Inferior parietal cortex (tissue), 1 donor: ENCODE measurements at regions not wholly inside any gene's neighbourhood (a gene's known extent, or its start where the extent isn't known, plus 50 kb on each side); places are given as distances from the start of the nearest gene placed in this dataset.

Experiments used
- DNase-seq: peaks from one replicate; pipeline ENCODE4 v3.0.0-alpha.2; 2016; ENCODE audit errors: extremely low spot score

DNA sequence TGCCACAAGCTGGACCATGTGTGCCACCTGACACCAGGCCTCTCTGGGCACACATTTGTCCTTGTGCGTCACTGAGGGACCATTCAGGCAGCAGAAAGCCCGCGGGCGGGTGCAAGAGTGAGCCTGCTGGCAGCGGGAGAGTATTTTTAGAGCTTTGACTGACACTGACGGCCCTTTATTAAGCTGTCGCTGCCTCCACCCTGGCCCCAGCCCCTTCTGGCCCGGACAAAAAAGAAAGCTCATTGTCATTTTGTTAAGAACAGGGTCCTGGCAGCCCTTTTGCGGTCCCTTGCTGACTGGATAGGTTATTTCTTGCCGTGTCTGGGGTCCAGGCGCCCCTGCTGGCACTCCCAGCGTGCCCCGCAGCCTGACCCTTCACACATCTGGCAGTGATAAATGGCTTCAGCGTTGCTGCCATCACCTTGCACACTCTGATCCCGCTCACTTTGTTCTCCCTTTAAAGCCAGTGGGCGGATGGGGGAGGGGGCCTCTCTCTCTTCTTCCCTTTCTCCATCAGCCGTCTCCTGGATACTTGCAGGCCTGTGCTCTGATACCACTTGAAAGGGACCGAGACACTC, 78.4 kb upstream of the NKD1 start:
- no peak for DNase-seq

DNA sequence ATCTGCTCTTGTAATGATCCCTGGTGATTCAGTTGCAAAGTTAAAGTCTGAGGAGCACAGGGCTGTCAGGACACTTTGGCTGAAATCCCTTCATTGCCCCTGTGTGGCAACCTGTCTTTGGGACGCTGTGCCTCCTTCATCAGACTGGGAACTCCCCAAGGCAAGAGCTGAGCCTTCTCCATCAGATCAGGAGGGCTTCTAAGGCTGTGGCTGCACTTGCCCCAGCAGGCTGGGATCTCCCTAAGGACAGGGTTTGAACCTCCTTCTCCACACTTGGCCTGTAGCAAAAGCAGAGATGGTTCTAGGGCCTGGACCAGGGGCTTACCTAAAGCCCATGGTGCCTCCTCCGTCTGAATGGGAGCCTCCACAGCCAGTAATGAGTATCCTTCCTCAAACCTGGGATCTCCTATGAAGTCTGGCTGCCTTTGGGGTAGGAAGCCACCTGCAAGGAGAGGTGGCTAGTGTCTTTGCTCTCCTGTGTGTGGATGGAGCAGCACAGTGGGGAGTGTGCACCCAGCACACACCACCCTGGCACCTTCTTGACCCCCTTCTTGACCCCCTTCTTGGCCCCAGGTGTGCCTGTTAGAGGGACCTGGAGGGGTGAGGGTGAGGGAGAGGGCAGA, 79.0 kb upstream of the NKD1 start:
- DNase-seq = no peak

- no peak for DNase-seq
Measured at GRCh38 chr16:50468749-50469078, 79.5 kb upstream of the NKD1 start.

- DNase-seq = no peak
Measured at GRCh38 chr16:50467943-50468748, 80.0 kb upstream of the NKD1 start.

GRCh38 chr16:50467559-50467942, 80.6 kb upstream of the NKD1 start:
- DNase-seq = no peak

DNA sequence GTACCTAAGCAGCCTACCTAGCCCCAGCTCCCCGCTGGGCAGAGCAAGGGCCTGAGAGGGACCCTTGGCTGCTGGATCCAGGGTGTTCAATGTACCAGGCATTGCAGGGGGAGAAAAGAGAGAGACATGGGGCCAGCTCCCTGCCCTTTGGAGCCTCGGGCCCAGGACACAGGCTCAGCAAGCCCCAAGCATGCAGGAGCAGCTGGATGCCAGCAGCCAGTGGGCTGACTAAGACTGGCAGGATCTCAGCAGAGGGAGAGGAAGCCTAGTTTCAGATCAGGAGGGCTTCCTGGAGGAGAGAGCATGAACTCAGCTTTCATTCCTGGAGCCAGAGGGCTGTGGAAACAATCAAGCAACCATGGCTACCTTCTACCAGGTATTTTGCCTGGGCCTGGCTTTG, 82.0 kb upstream of the NKD1 start:
- no peak for DNase-seq

DNA sequence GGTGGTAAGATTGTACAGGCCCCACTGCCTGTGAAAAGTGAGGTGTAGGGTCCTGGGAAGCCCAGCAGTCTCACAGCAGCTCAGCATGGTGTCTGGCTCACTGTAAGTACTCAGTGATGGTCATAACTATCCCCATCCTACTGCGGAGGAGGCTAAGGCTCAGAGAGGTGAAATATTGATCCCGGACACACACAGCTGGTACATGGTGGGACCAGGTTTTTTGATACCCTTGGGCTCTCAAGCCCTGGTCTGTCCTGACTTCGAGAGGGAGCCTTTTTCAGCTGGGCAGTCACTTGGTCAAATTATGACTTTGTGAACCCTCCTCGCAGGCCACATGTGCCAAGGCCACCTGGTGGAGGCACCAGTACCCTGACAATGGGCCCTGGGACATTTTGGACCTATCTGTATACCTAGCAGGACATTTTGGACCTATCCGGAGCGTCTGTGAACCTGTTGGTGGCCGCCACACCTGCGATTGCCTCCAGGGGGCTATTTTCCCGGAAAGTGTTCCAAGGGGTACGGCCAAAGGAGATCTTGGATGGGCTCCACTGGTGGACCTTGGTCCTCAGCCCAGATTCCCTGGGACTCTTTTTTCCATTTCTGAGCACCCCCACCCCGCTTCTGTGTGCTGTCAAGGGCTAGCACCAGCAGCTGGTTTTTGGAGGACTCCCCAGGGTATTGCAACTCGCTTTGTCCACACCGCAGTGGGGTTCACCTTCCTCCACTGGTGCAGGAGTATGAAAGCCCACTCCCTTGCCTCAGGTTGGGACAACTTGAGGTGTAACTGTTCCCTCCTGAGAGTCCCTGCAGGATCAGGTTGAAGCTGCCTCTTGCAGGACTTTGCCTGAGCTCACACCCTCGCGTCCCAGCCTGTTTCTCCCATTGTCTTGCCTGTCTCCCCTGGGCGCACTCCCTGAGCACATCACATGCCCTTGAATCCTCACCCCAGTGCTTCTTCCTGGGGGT, 83.6 kb upstream of the NKD1 start:
- DNase-seq = no peak

DNA sequence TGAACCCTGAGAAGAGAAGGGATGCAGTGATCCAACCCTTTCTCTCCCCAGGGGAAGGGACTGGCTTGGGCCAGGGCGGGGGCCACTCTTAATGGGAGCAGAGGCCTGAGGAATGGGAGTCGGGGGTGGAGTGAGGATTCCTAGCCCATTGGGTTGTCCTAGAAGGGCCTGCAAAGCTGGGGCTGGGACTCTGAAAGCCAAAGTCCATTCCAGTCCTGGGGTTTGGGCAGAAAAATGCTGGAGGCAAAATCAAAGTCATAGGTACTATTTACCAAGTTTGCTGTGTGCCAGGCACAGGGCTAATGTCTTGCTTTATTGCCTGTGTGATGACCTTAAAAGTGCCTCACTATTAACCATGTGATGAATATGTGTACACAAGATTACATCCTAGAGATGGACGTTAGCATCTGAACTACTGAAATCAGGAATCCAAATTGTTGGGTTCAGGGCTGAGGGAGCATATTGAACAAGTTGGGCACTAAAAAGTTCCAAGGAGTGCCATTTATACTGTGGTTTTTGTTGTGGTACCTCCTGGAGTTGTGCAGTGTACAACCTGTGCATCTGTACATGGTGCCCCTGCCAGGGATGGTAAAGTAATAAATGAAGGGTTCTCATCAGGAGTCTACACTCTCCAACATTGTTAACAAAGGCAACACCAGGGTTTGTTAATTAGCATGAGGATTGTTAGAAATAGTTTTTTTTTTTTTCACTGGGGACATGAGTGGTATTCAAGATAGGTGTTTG, 84.4 kb upstream of the NKD1 start:
- no peak for DNase-seq

- no peak for DNase-seq
Measured at GRCh38 chr16:50462793-50463507, 85.2 kb upstream of the NKD1 start.

- no peak for DNase-seq
Measured at GRCh38 chr16:50461400-50461760, 86.8 kb upstream of the NKD1 start.

DNA sequence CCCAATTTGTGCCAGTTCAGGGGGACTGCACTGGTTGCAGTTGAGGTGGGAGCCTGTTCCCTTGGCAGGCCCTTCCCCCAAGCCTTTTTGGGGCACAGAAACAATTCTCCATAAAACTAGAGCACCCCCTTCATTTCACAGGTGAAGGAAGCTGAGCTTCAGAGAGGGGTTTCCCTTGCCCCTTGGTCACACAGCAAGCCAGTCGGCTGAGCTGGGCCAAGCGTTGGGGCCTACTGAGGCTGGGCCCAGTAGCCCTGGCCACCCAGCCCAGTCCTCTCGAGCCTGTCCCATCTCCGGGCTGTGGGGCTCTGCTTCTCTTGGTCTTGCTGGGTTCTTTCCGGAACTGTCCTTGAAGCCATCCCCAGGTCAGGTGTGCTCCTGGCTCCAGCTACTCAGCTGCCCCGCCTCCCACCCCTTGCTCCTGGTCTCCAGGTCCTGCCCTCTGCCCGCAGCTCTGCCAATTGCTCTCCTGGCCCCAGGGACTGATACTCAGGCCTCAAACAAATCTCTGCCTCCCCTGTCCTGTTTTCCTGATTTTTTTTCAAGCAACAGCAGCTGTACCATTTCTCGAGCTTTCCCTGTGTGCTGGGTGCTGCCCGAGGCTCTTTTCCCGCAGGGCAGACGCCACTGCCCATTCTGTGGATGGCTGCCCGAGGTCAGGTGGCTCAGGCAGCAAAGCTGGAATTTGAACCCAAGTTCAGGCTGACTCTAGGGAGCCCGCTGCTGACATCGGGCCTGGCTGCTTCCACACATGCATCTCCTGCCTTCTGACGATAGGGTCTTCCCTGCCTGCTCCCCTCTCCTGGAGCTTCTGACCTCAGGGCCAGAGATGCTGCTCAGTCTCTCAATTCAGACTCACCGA, 87.4 kb upstream of the NKD1 start:
- DNase-seq = no peak

- DNase-seq = no peak
Measured at GRCh38 chr16:50459496-50460080, 88.6 kb upstream of the NKD1 start.

- DNase-seq = no peak
Measured at GRCh38 chr16:50458667-50459495, 89.3 kb upstream of the NKD1 start.

DNA sequence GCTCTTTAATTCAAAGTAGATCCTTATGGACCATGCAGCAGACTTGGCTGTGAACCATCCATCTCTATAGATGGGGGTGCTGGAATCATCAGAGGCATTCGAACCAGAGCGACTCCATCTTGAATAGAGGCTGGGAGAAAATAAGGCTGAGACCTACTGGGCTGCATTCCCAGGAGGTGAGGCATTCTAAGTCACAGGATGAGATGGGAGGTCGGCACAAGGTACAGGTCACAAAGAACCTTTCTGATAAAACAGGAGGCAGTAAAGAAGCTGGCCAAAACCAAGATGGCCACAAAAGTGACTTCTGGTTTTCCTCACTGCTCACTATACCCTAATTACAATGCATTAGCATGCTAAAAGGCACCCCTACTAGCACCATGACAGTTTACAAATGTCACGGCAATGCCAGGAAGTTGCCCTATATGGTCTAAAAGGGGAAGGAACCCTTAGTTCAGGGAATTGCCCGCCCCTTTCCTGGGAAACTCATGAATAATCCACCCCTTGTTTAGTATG, 89.2 kb upstream of the BRD7 start:
- DNase-seq = no peak

DNA sequence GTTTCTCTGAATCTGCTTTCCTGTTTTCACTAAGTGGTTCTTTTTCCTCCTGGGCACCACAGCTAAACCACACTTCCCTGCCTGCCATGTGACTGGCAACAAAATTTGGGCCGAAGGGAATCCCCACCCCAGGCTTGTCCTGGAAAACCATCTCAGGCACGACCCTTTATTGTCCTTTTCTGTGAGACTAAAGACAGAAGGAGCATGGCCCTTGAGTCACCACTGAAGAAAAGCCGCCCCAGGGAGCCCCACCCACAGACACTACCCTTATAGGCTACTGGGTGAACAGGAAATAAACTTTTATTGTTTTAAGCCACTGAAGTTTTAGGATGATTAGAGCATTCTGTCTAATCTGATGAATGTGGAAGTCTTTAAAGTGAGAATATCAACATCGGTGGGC, 88.6 kb upstream of the BRD7 start:
- no peak for DNase-seq

DNA sequence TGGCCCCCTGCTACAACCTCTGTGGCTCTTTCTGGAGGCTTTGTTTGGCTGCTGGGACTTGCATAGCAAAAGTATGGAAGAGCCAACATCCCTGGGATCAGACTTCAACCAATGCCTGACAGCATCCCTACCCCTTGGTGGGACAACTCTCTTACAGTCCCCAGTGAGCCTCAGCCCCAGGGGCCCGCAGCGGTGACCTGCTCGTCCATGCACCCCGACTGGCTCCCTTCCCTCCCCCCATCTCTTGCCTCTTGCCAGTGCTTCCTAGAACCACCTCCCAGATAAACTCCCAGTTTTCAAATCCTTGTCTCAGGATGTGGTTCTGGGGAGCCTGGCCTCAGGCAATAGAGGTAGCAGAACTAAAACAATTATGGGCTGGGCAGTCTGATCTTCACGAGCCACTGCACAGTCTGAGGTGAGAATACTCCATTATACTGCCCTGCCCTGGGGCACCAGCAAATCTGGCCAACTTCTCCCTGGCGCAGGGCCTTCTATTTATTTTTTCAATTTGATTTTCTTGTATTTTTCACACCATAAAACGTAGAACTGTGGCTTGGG, 86.6 kb upstream of the BRD7 start:
- no peak for DNase-seq

DNA sequence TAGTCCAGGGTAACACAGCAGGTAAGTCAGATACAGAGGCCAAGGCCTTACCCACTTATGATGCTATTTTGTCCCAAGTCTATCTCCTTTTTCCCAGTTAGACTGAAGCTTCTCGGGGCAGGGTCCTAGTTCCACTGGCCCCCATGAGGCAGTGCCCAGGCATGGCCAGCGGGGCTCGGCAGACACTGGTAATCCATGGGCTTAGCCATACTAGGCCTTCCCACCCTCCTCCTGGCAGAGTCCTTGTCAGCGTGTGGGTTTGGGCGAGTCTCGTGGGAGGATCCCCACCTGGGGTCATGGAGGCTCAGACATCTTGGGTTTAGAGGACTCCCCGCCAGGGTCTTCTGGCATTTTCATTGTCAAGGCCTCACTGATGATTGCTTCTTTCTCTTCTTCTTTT, 84.7 kb upstream of the BRD7 start:
- DNase-seq = no peak

- DNase-seq = no peak
Measured at GRCh38 chr16:50451951-50452508, 83.2 kb upstream of the BRD7 start.
